ENCODE measurements at regions not wholly inside any gene's neighbourhood (a gene's known extent, or its start where the extent isn't known, plus 50 kb on each side); places are given as distances from the start of the nearest gene placed in this dataset.

GRCh38 chr4:17260166-17260907 is 251.6 kb downstream of the QDPR start:
- no peak for TF ChIP-seq CTCF (IDR thresholded peaks at IDR 0.05)

GRCh38 chr4:17258106-17258505 is 253.8 kb downstream of the QDPR start:
- no peak for TF ChIP-seq CTCF (IDR thresholded peaks at IDR 0.05)

- TF ChIP-seq CTCF (IDR thresholded peaks at IDR 0.05) = no peak
Measured at GRCh38 chr4:17252131-17252530, 259.8 kb downstream of the QDPR start.

GRCh38 chr4:17251101-17251500 is 260.8 kb downstream of the QDPR start:
- no peak for TF ChIP-seq CTCF (IDR thresholded peaks at IDR 0.05)

- TF ChIP-seq CTCF (IDR thresholded peaks at IDR 0.05) = no peak
Measured at GRCh38 chr4:17250591-17250990, 261.3 kb downstream of the QDPR start.

GRCh38 chr4:17246656-17247055 is 265.2 kb downstream of the QDPR start:
- TF ChIP-seq CTCF (IDR thresholded peaks at IDR 0.05) = no peak

GRCh38 chr4:17241835-17242234 is 270.1 kb downstream of the QDPR start:
- TF ChIP-seq CTCF (IDR thresholded peaks at IDR 0.05) = no peak

- no peak for TF ChIP-seq CTCF (IDR thresholded peaks at IDR 0.05)
Measured at GRCh38 chr4:17238633-17239032, 273.3 kb downstream of the QDPR start.
